ENCODE measurements at regions not wholly inside any gene's neighbourhood (a gene's known extent, or its start where the extent isn't known, plus 50 kb on each side); places are given as distances from the start of the nearest gene placed in this dataset.

- Histone ChIP-seq H3K9me3 (no peaks in the 10 kb centered on the region), H3K4me1 (peaks cover 0 to 3% (median 0%) of the 10 kb centered on the region in 12 donors), H3K4me3 (no peak overlapping the region), H3K27me3 (no peaks in the 10 kb centered on the region), H3K27ac (no peak overlapping the region), H3K36me3 (no peaks in the 10 kb centered on the region)
- whole genome bisulfite sequencing, 4 donors, result 51 to 63% (median 61%) methylated on average over 3 of the region's 3 CpGs
- intact Hi-C loops (cut with DNase I), result loop anchor here in 1 of 10 donors (10.0 kb wide), 1 partner anchor 375 kb away; no protein-coding TSS in a partner anchor
- DNase-seq (peak in 3 of 5 donors; percentile 17 to 39 (median 36)), ATAC-seq (peak in 3 of 4 donors; percentile 63 to 88 (median 64))
- no peak for TF ChIP-seq POLR2A (IDR thresholded peaks at IDR 0.05)
- no peak for TF ChIP-seq CTCF (IDR thresholded peaks at IDR 0.05)
Observed at GRCh38 chr4:151939670-151940069, 178.9 kb upstream of the GATB start.

GRCh38 chr4:151935411-151935810, 174.6 kb upstream of the GATB start:
- peaks cover 0 to 3% (median 0%) of the 10 kb centered on the region in 12 donors for H3K4me1 ChIP-seq
- H3K27ac ChIP-seq, result no peak overlapping the region
- TF ChIP-seq POLR2A (IDR thresholded peaks at IDR 0.05), result no peak
- no peak for TF ChIP-seq CTCF (IDR thresholded peaks at IDR 0.05)
- no peaks in the 10 kb centered on the region for H3K36me3 ChIP-seq
- 72 to 83% (median 78%) methylated on average over 1 of the region's 1 CpG for WGBS, 4 donors
- no peaks in the 10 kb centered on the region for H3K9me3 ChIP-seq
- H3K27me3 ChIP-seq, result no peaks in the 10 kb centered on the region
- DNase-seq, result no peak
- no peak overlapping the region for H3K4me3 ChIP-seq
- no peak for ATAC-seq
- intact Hi-C loops (cut with DNase I), result loop anchor here in 1 of 10 donors (10.0 kb wide), 1 partner anchor 371 kb away; no protein-coding TSS in a partner anchor

GRCh38 chr4:151934766-151935165, 174.0 kb upstream of the GATB start:
- ATAC-seq, result no peak
- no peaks in the 10 kb centered on the region for H3K27me3 ChIP-seq
- TF ChIP-seq POLR2A (IDR thresholded peaks at IDR 0.05) (no peak), CTCF (IDR thresholded peaks at IDR 0.05) (no peak)
- no peaks in the 10 kb centered on the region for H3K9me3 ChIP-seq
- peaks cover 0 to 3% (median 0%) of the 10 kb centered on the region in 12 donors for H3K4me1 ChIP-seq
- 88 to 94% (median 91%) methylated on average over 5 of the region's 5 CpGs for WGBS, 4 donors
- no peaks in the 10 kb centered on the region for H3K36me3 ChIP-seq
- intact Hi-C loops (cut with DNase I), result loop anchor here in 2 of 10 donors (5.0 to 10.0 kb wide), 2 partner anchors 172 to 370 kb away; partner anchors contain the start of gene GATB (in 1 of the 2)
- H3K27ac ChIP-seq, result no peak overlapping the region
- DNase-seq, result no peak
- no peak overlapping the region for H3K4me3 ChIP-seq

GRCh38 chr4:151933122-151933827, 172.5 kb upstream of the GATB start:
- no peaks in the 10 kb centered on the region for H3K36me3 ChIP-seq
- 67 to 79% (median 71%) methylated on average over 13 of the region's 13 CpGs for WGBS, 4 donors
- no peaks in the 10 kb centered on the region for H3K27me3 ChIP-seq
- no peak overlapping the region for H3K4me3 ChIP-seq
- no peaks in the 10 kb centered on the region for H3K9me3 ChIP-seq
- peak in 4 of 5 donors; percentile 7 to 54 (median 41) for DNase-seq
- intact Hi-C loops (cut with DNase I), result loop anchor here in 2 of 10 donors (5.0 to 10.0 kb wide), 2 partner anchors 171 to 368 kb away; partner anchors contain the start of gene GATB (in 1 of the 2)
- H3K27ac ChIP-seq, result no peak overlapping the region
- TF ChIP-seq POLR2A (IDR thresholded peaks at IDR 0.05), result no peak
- no peak for TF ChIP-seq CTCF (IDR thresholded peaks at IDR 0.05)
- peaks cover 0 to 3% (median 0%) of the 10 kb centered on the region in 12 donors for H3K4me1 ChIP-seq
- ATAC-seq, result peak; percentile 19 to 75 (median 56)
